ENCODE measurements at regions not wholly inside any gene's neighbourhood (a gene's known extent, or its start where the extent isn't known, plus 50 kb on each side); places are given as distances from the start of the nearest gene placed in this dataset.

DNA sequence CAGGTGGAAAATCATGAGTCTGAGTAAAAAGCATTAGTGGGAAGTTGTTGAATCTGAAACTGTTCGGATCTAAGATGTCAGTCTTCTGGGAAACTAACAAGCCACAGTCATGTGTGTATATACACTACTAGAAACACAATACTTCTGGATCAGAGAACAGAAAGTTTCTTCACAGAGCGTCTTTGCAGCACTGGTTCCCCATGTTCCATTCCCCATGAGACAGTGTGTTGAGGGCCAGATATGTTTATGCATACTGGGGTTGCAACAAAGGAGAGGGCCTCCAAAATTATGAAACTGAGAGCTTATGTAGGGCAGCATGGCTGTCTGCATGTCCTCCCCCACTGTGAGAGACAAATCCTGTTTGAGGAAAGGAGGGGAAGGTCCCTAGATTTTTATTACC lies 295.0 kb upstream of the NAV3 start:
- Histone ChIP-seq H3K4me2 (ENCODE audit: low read depth, low read length) (no peak overlapping the region), H3K23ac (ENCODE audit: low read depth, low read length) (no peak overlapping the region), H3K27me3 (ENCODE audit: control insufficient read depth, insufficient read depth, low read length) (no peaks in the 10 kb centered on the region; the same call in 1 of the 2 replicates), H3K79me1 (ENCODE audit: low read depth in 1 of 2, low read length in 2 of 2) (no peaks in the 10 kb centered on the region), H2AK5ac (ENCODE audit: low read depth, low read length) (no peak overlapping the region), H3K56ac (ENCODE audit: extremely low read depth, insufficient read depth, low read length) (no peak overlapping the region), H3K4ac (ENCODE audit: low read depth, low read length) (no peak overlapping the region), H3K27ac (ENCODE audit: insufficient read depth, low read length) (no peak overlapping the region), H3K36me3 (ENCODE audit: control insufficient read depth, insufficient read depth, low read length) (no peaks in the 10 kb centered on the region), H3K14ac (replicated peaks; ENCODE audit: low read depth, low read length) (no peak overlapping the region), H3K4me1 (ENCODE audit: control insufficient read depth, insufficient read depth, low read length) (no peaks in the 10 kb centered on the region), H3K9me3 (ENCODE audit: control insufficient read depth, insufficient read depth, low read length) (no peaks in the 10 kb centered on the region), H4K8ac (ENCODE audit: low read depth in 2 of 2, low read length in 2 of 2) (no peak overlapping the region), H2AK9ac (replicated peaks; ENCODE audit: low read depth, low read length, poor library complexity) (no peak overlapping the region), H3K9ac (ENCODE audit: low read depth, low read length) (no peak overlapping the region), H2BK15ac (ENCODE audit: low read depth, low read length) (no peak overlapping the region), H2BK20ac (ENCODE audit: low read depth, low read length) (no peak overlapping the region), H3K18ac (ENCODE audit: low read depth, low read length) (no peak overlapping the region), H4K5ac (ENCODE audit: low read depth, low read length) (no peak overlapping the region), H2BK120ac (ENCODE audit: low read depth, low read length) (no peak overlapping the region), H4K20me1 (ENCODE audit: insufficient read depth, low read length) (no peaks in the 10 kb centered on the region), H4K91ac (ENCODE audit: insufficient read depth, low read depth, low read length) (no peak overlapping the region), H2BK5ac (ENCODE audit: low read depth, low read length, poor library complexity, severe bottlenecking) (no peak overlapping the region), H2AFZ (replicated peaks; ENCODE audit: low read length, poor library complexity) (no peak overlapping the region), H3K4me3 (ENCODE audit: insufficient read depth, low read depth, low read length) (no peak overlapping the region), H3K9me1 (ENCODE audit: insufficient read depth, low read length) (no peaks in the 10 kb centered on the region)
- ATAC-seq (ENCODE audit: low read depth) (no peak), DNase-seq (no peak)
- POLR2A ChIA-PET (ENCODE audit: unreplicated experiment) = no interaction called here
- dilution Hi-C loops (cut with HindIII; ENCODE audit: low sequenced_read_pairs, unreplicated experiment) (no loop called here), in situ Hi-C loops (cut with MboI; ENCODE audit: low sequenced_read_pairs) (no loop called here), intact Hi-C loops (cut with micrococcal nuclease) (no loop called here)
- CTCF ChIA-PET = interaction anchor here (0.6 kb wide), 1 partner anchor 180 kb away, joined by 9 read pairs; no protein-coding TSS in a partner anchor
- no TSS peak for BruUV-seq (replicated peaks)
- TF ChIP-seq BHLHE40 (IDR thresholded peaks at IDR 0.05; ENCODE audit: low read depth, low read length) = no peak
- TF ChIP-seq, protein P1, sequence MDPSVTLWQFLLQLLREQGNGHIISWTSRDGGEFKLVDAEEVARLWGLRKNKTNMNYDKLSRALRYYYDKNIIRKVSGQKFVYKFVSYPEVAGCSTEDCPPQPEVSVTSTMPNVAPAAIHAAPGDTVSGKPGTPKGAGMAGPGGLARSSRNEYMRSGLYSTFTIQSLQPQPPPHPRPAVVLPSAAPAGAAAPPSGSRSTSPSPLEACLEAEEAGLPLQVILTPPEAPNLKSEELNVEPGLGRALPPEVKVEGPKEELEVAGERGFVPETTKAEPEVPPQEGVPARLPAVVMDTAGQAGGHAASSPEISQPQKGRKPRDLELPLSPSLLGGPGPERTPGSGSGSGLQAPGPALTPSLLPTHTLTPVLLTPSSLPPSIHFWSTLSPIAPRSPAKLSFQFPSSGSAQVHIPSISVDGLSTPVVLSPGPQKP (IDR thresholded peaks at IDR 0.05; ENCODE audit: borderline replicate concordance, low read depth, low read length) = no peak
- no peak for TF ChIP-seq RAD21 (IDR thresholded peaks at IDR 0.05; ENCODE audit: low read length)
- TF ChIP-seq RFX5 (IDR thresholded peaks at IDR 0.05; ENCODE audit: low read depth, low read length) = no peak
- no peak for TF ChIP-seq NFE2L2 (IDR thresholded peaks at IDR 0.05; ENCODE audit: low read depth, low read length)
- no peak for TF ChIP-seq MXI1 (IDR thresholded peaks at IDR 0.05; ENCODE audit: borderline replicate concordance, low read depth, low read length)
- no CpG with 5 or more reads among the region's 2 CpGs for WGBS, 2 experiments (ENCODE audit: extremely low coverage in 2 of 2, insufficient read length in 1 of 2)

Data from IMR-90 (cell line).